Uterus (tissue), 2 donors: ENCODE measurements at regions not wholly inside any gene's neighbourhood (a gene's known extent, or its start where the extent isn't known, plus 50 kb on each side); places are given as distances from the start of the nearest gene placed in this dataset.

ENCODE experiments used
- CTCF ChIP-seq, 4 experiments: fragments of 200-600 bp in 2 of 4; fragments of 450-650 bp in 2 of 4; sonication (generic) in 2 of 4; IDR thresholded peaks; one replicate each; pipeline ENCODE4 v1.5.1; 2016 to 2019; ENCODE audit warnings: antibody characterized with exemption in 4 of 4, mild to moderate bottlenecking in 2 of 4, moderate library complexity in 1 of 4
- POLR2A ChIP-seq, 2 donors: fragments of 450-650 bp; IDR thresholded peaks; one replicate each; pipeline ENCODE4 v1.6.1; 2016; ENCODE audit warnings: antibody characterized with exemption in 2 of 2, mild to moderate bottlenecking in 1 of 2, moderate library complexity in 1 of 2

GRCh38 chr13:34523406-34523805 is 418.7 kb upstream of the NBEA start:
- TF ChIP-seq CTCF (IDR thresholded peaks at IDR 0.05) = no peak
- no peak for TF ChIP-seq POLR2A (IDR thresholded peaks at IDR 0.05)
